Neuronal stem cell (in vitro differentiated cells): ENCODE measurements at regions not wholly inside any gene's neighbourhood (a gene's known extent, or its start where the extent isn't known, plus 50 kb on each side); places are given as distances from the start of the nearest gene placed in this dataset.

Source experiments
- DNase-seq: peaks from one replicate; pipeline ENCODE4 v3.0.0-alpha.2; 2013; ENCODE audit warnings: low spot score
- H2AFZ ChIP-seq: one replicate; pipeline ENCODE4 v1.6.1; 2013; ENCODE audit warnings: mild to moderate bottlenecking, low read length, inconsistent platforms
- H2AK5ac ChIP-seq: 2 replicates; pipeline ENCODE4 v1.6.1; 2013; ENCODE audit warnings: low read depth, mild to moderate bottlenecking, inconsistent platforms, low read length, moderate library complexity, mixed read lengths
- H2BK120ac ChIP-seq: 2 replicates; pipeline ENCODE4 v1.6.1; 2013; ENCODE audit warnings: low read depth, mild to moderate bottlenecking, inconsistent platforms, low read length, moderate library complexity, mixed read lengths
- H2BK12ac ChIP-seq: one replicate; pipeline ENCODE4 v1.6.1; 2013; ENCODE audit warnings: low read length, inconsistent platforms
- H2BK15ac ChIP-seq: 2 replicates; pipeline ENCODE4 v1.6.1; 2013; ENCODE audit warnings: mild to moderate bottlenecking, low read length, inconsistent platforms, mixed read lengths
- H2BK5ac ChIP-seq: one replicate; pipeline ENCODE4 v1.6.1; 2013; ENCODE audit warnings: inconsistent platforms, mild to moderate bottlenecking, low read length, moderate library complexity
- H3K14ac ChIP-seq: one replicate; pipeline ENCODE4 v1.6.1; 2013; ENCODE audit warnings: low read length, inconsistent platforms
- H3K18ac ChIP-seq: 2 replicates; pipeline ENCODE4 v1.6.1; 2013; ENCODE audit warnings: low read length, inconsistent platforms
- H3K23ac ChIP-seq: 2 replicates; pipeline ENCODE4 v1.6.1; 2013; ENCODE audit warnings: low read depth, mild to moderate bottlenecking, mixed read lengths, low read length, inconsistent platforms; ENCODE audit not compliant: poor library complexity
- H3K27ac ChIP-seq: replicated peaks from 3 replicates; pipeline ENCODE4 v1.5.1; 2013; ENCODE audit warnings: low read length, inconsistent platforms
- H3K27me3 ChIP-seq, 3 experiments: 2 replicates each; pipeline ENCODE4 v1.6.1; 2013; ENCODE audit warnings: low read length in 3 of 3, mild to moderate bottlenecking in 2 of 3, inconsistent platforms in 1 of 3, low read depth in 1 of 3, mixed read lengths in 1 of 3, moderate library complexity in 1 of 3; ENCODE audit not compliant: control insufficient read depth in 3 of 3, insufficient read depth in 3 of 3
- H3K36me3 ChIP-seq, 2 donors: replicated peaks in 1 of 2; 2 replicates each; pipeline ENCODE4 v1.6.1; 2013; ENCODE audit warnings: low read length in 2 of 2; ENCODE audit not compliant: control insufficient read depth in 2 of 2, insufficient read depth in 2 of 2
- H3K4ac ChIP-seq: 2 replicates; pipeline ENCODE4 v1.6.1; 2013; ENCODE audit warnings: inconsistent platforms, mild to moderate bottlenecking, low read length, moderate library complexity
- H3K4me1 ChIP-seq, 2 donors: 1 replicate in 1 of 2; 2 replicates in 1 of 2; pipeline ENCODE4 v1.6.1; 2013; ENCODE audit warnings: low read length in 2 of 2, low read depth in 1 of 2; ENCODE audit not compliant: control insufficient read depth in 2 of 2, insufficient read depth in 1 of 2
- H3K4me2 ChIP-seq: one replicate; pipeline ENCODE4 v1.6.1; 2013; ENCODE audit warnings: mild to moderate bottlenecking, low read length, inconsistent platforms; ENCODE audit not compliant: insufficient read depth, poor library complexity, severe bottlenecking
- H3K4me3 ChIP-seq, 2 donors: 2 replicates each; pipeline ENCODE4 v1.5.1; 2013; ENCODE audit warnings: low read length in 2 of 2, mild to moderate bottlenecking in 2 of 2, inconsistent platforms in 1 of 2, moderate library complexity in 1 of 2
- H3K79me1 ChIP-seq: one replicate; pipeline ENCODE4 v1.6.1; 2013; ENCODE audit warnings: low read depth, mild to moderate bottlenecking, inconsistent platforms, low read length, moderate library complexity
- H3K9ac ChIP-seq: one replicate; pipeline ENCODE4 v1.6.1; 2013; ENCODE audit warnings: mild to moderate bottlenecking, low read depth, low read length, inconsistent platforms; ENCODE audit not compliant: poor library complexity
- H3K9me3 ChIP-seq, 2 donors: replicated peaks in 1 of 2; 2 replicates each; pipeline versions ENCODE3 to v1.6.1; 2013; ENCODE audit warnings: low read length in 2 of 2, mild to moderate bottlenecking in 2 of 2, inconsistent platforms in 1 of 2, low read depth in 1 of 2, mixed read lengths in 1 of 2, moderate library complexity in 1 of 2; ENCODE audit not compliant: control insufficient read depth in 2 of 2, insufficient read depth in 1 of 2
- H4K8ac ChIP-seq: one replicate; pipeline ENCODE4 v1.6.1; 2013; ENCODE audit warnings: low read depth, mild to moderate bottlenecking, inconsistent platforms, low read length, moderate library complexity
- H4K91ac ChIP-seq: one replicate; pipeline ENCODE4 v1.6.1; 2013; ENCODE audit warnings: low read length, low read depth, mild to moderate bottlenecking, inconsistent platforms; ENCODE audit not compliant: poor library complexity
- WGBS, 2 donors: extraction: QIAGEN DNeasy Blood & Tissue Kit; methylation state at CpG; one replicate each; pipeline ENCODE4 v1.1.7; 2013; ENCODE audit warnings: missing lambda C conversion rate in 2 of 2, mixed read lengths in 1 of 2; ENCODE audit not compliant: insufficient read length in 2 of 2, insufficient replicate concordance in 1 of 2; ENCODE audit errors: extremely low coverage in 2 of 2; 5-methylcytosine and 5-hydroxymethylcytosine counted together

- no peak overlapping the region for H3K4ac ChIP-seq
- no peak overlapping the region for H3K18ac ChIP-seq
- DNase-seq, result no peak
- no peak overlapping the region for H3K23ac ChIP-seq
- no peak overlapping the region for H2AK5ac ChIP-seq
- no peaks in the 10 kb centered on the region for H3K36me3 ChIP-seq
- peak overlapping the region; percentile 10 for H2AFZ ChIP-seq
- no peak overlapping the region for H3K9ac ChIP-seq
- H2BK5ac ChIP-seq, result no peak overlapping the region
- no peak overlapping the region for H2BK15ac ChIP-seq
- no peaks in the 10 kb centered on the region for H3K9me3 ChIP-seq
- H3K14ac ChIP-seq, result no peak overlapping the region
- H3K27me3 ChIP-seq, result no peaks in the 10 kb centered on the region
- no peaks in the 10 kb centered on the region for H3K4me1 ChIP-seq
- no peak overlapping the region for H4K8ac ChIP-seq
- H3K4me2 ChIP-seq, result no peak overlapping the region
- no peak overlapping the region for H2BK120ac ChIP-seq
- H3K27ac ChIP-seq, result no peak overlapping the region
- no peak overlapping the region for H2BK12ac ChIP-seq
- no peak overlapping the region for H4K91ac ChIP-seq
- no peaks in the 10 kb centered on the region for H3K79me1 ChIP-seq
- H3K4me3 ChIP-seq, result no peak overlapping the region
- no CpG with 5 or more reads among the region's 2 CpGs for WGBS, 2 donors
Measured at GRCh38 chr5:164202338-164202737, 696.9 kb downstream of the MAT2B start.

- no peaks in the 10 kb centered on the region for H3K79me1 ChIP-seq
- H2AK5ac ChIP-seq, result no peak overlapping the region
- no peak overlapping the region for H3K4me2 ChIP-seq
- no peak overlapping the region for H3K4me3 ChIP-seq
- H3K27me3 ChIP-seq, result no peaks in the 10 kb centered on the region
- no peak overlapping the region for H4K8ac ChIP-seq
- WGBS, 2 donors, result no CpG with 5 or more reads among the region's 4 CpGs
- no peak overlapping the region for H3K27ac ChIP-seq
- H3K9me3 ChIP-seq, result no peaks in the 10 kb centered on the region
- no peak overlapping the region for H2BK5ac ChIP-seq
- no peak overlapping the region for H2AFZ ChIP-seq
- no peak overlapping the region for H4K91ac ChIP-seq
- no peak overlapping the region for H3K23ac ChIP-seq
- no peak overlapping the region for H2BK120ac ChIP-seq
- no peak overlapping the region for H3K18ac ChIP-seq
- H3K9ac ChIP-seq, result no peak overlapping the region
- H3K14ac ChIP-seq, result no peak overlapping the region
- H2BK15ac ChIP-seq, result no peak overlapping the region
- H3K4ac ChIP-seq, result no peak overlapping the region
- no peaks in the 10 kb centered on the region for H3K36me3 ChIP-seq
- H2BK12ac ChIP-seq, result no peak overlapping the region
- DNase-seq, result no peak
- no peaks in the 10 kb centered on the region for H3K4me1 ChIP-seq
Measured at GRCh38 chr5:164203581-164204225, 698.3 kb downstream of the MAT2B start.

GRCh38 chr5:164204338-164204946 lies 699.0 kb downstream of the MAT2B start:
- Histone ChIP-seq H2BK120ac (no peak overlapping the region), H3K27ac (no peak overlapping the region), H3K79me1 (no peaks in the 10 kb centered on the region), H4K8ac (no peak overlapping the region), H3K4ac (no peak overlapping the region), H3K4me1 (no peaks in the 10 kb centered on the region), H3K23ac (no peak overlapping the region), H4K91ac (no peak overlapping the region), H2BK5ac (no peak overlapping the region), H2AFZ (no peak overlapping the region), H3K14ac (no peak overlapping the region), H3K9ac (no peak overlapping the region), H3K36me3 (no peaks in the 10 kb centered on the region), H3K4me3 (no peak overlapping the region), H3K9me3 (no peaks in the 10 kb centered on the region), H3K4me2 (no peak overlapping the region), H2BK15ac (no peak overlapping the region), H3K27me3 (no peaks in the 10 kb centered on the region), H3K18ac (no peak overlapping the region), H2BK12ac (no peak overlapping the region), H2AK5ac (no peak overlapping the region)
- no CpG with 5 or more reads among the region's 4 CpGs for WGBS, 2 donors
- no peak for DNase-seq

- Histone ChIP-seq H3K9me3 (no peaks in the 10 kb centered on the region), H3K23ac (no peak overlapping the region)
Measured at GRCh38 chr5:164206196-164206595, 700.8 kb downstream of the MAT2B start.

More at GRCh38 chr5:164206196-164206595, 700.8 kb downstream of the MAT2B start:
- Histone ChIP-seq H3K4me1 (no peaks in the 10 kb centered on the region), H3K79me1 (no peaks in the 10 kb centered on the region), H3K27me3 (no peaks in the 10 kb centered on the region), H2BK15ac (no peak overlapping the region), H3K4ac (no peak overlapping the region), H2BK12ac (no peak overlapping the region), H2BK5ac (no peak overlapping the region), H3K18ac (no peak overlapping the region), H2BK120ac (no peak overlapping the region), H3K9ac (no peak overlapping the region), H3K4me2 (no peak overlapping the region), H3K4me3 (no peak overlapping the region), H4K8ac (no peak overlapping the region), H2AK5ac (no peak overlapping the region), H3K36me3 (no peaks in the 10 kb centered on the region), H4K91ac (no peak overlapping the region), H3K27ac (no peak overlapping the region), H3K14ac (no peak overlapping the region), H2AFZ (no peak overlapping the region)
- no CpG with 5 or more reads among the region's 2 CpGs for WGBS, 2 donors
- DNase-seq, result no peak
